HPDE6-E6E7 (cell line): ENCODE measurements at regions not wholly inside any gene's neighbourhood (a gene's known extent, or its start where the extent isn't known, plus 50 kb on each side); places are given as distances from the start of the nearest gene placed in this dataset.
"Not testable (repeated sequence)": the region's sequence is repeated elsewhere in the genome, so short reads cannot be mapped to it uniquely, and the experiment has no call there.

Experiments
- DNase-seq: peaks from one replicate; pipeline ENCODE4 v3.0.0; 2011; ENCODE audit warnings: missing footprints; ENCODE audit errors: extremely low spot score

DNA sequence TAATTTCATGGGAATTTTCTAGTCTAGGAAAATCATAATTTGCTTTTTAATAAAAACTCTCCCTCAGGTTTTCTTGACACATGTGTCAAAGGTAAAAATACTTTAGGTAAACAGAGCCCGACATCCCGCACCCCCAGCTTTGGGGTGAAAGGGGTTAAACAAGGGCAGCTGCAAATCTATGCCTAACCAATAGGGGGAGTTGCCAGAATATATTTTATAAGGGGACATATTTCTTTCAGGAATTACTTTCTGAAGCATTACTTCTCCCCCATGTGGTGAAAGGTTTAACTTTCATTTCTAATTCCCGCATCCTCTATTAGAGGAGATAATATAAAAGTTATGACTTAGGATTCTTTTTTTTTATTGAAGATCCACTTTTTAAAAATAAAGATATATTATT, 53.9 kb upstream of the HEPH start:
- peak; percentile 3 for DNase-seq

DNA sequence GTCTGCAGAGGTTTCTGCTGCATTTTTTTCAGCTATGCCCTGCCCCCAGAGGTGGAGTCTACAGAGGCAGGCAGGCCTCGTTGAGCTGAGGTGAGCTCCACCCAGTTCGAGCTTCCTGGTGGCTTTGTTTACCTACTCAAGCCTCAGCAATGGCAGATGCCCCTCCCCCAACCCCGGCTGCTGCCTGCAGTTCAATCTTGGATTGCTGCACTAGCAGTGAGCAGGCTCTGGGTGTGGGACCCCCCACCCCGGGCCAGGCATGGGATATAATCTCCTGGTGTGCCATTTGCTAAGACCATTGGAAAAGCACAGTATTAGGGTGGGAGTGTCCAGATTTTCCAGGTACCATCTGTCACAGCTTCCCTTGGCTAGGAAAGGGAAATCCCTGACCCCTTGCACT, 56.2 kb upstream of the HEPH start:
- not testable (repeated sequence) for DNase-seq

- DNase-seq: not testable (repeated sequence)
Observed at GRCh38 chrX:66102398-66102797, 61.6 kb upstream of the HEPH start.

GRCh38 chrX:66098162-66098561, 58.3 kb upstream of the VSIG4 start:
- DNase-seq: no peak

- DNase-seq: not testable (repeated sequence)
Observed at GRCh38 chrX:66096987-66097386, 57.1 kb upstream of the VSIG4 start.

- not testable (repeated sequence) for DNase-seq
Observed at GRCh38 chrX:66090004-66090403, 50.1 kb upstream of the VSIG4 start.
